H9 (cell line): ENCODE measurements at regions not wholly inside any gene's neighbourhood (a gene's known extent, or its start where the extent isn't known, plus 50 kb on each side); places are given as distances from the start of the nearest gene placed in this dataset.

ENCODE experiments used
- DNase-seq: peaks from one replicate; pipeline ENCODE4 v3.0.0-alpha.2; 2017
- H2AFZ ChIP-seq: one replicate; pipeline ENCODE4 v1.6.1; 2013; ENCODE audit warnings: mild to moderate bottlenecking, low read length, control low read depth, moderate library complexity
- H2AK5ac ChIP-seq: 2 replicates; pipeline ENCODE4 v1.6.1; 2013; ENCODE audit warnings: low read length, control low read depth, mixed read lengths; ENCODE audit not compliant: insufficient read length
- H2BK120ac ChIP-seq: one replicate; pipeline ENCODE4 v1.6.1; 2013; ENCODE audit warnings: low read depth, mild to moderate bottlenecking, low read length, control low read depth, inconsistent platforms; ENCODE audit not compliant: poor library complexity, severe bottlenecking
- H2BK12ac ChIP-seq: 2 replicates; pipeline ENCODE4 v1.6.1; 2013; ENCODE audit warnings: low read length, control low read depth, mixed read lengths, low read depth; ENCODE audit not compliant: insufficient read length
- H2BK15ac ChIP-seq: 2 replicates; pipeline ENCODE4 v1.6.1; 2013; ENCODE audit warnings: low read depth, low read length, control low read depth
- H2BK20ac ChIP-seq: one replicate; pipeline ENCODE4 v1.6.1; 2013; ENCODE audit warnings: low read depth, mild to moderate bottlenecking, low read length, control low read depth, inconsistent platforms; ENCODE audit not compliant: poor library complexity, severe bottlenecking
- H2BK5ac ChIP-seq: 2 replicates; pipeline ENCODE4 v1.6.1; 2013; ENCODE audit warnings: low read length, control low read depth, mixed read lengths; ENCODE audit not compliant: insufficient read length
- H3K14ac ChIP-seq: 2 replicates; pipeline ENCODE4 v1.6.1; 2013; ENCODE audit warnings: low read length, control low read depth; ENCODE audit not compliant: insufficient read depth
- H3K18ac ChIP-seq: 2 replicates; pipeline ENCODE4 v1.6.1; 2013; ENCODE audit warnings: low read depth, mild to moderate bottlenecking, mixed read lengths, low read length, control low read depth; ENCODE audit not compliant: insufficient read length
- H3K23ac ChIP-seq: 2 replicates; pipeline ENCODE4 v1.6.1; 2013; ENCODE audit warnings: low read length, control low read depth, mixed read lengths, low read depth; ENCODE audit not compliant: insufficient read length
- H3K23me2 ChIP-seq: 2 replicates; pipeline ENCODE4 v1.6.1; 2013; ENCODE audit warnings: low read depth, mild to moderate bottlenecking, mixed read lengths, low read length, control low read depth; ENCODE audit not compliant: insufficient read length, poor library complexity, severe bottlenecking
- H3K27ac ChIP-seq: 2 replicates; pipeline ENCODE4 v1.5.1; 2013; ENCODE audit warnings: low read length, control low read depth, mixed read lengths, low read depth; ENCODE audit not compliant: insufficient read length
- H3K27me3 ChIP-seq: 2 replicates; pipeline ENCODE4 v1.6.1; 2013; ENCODE audit warnings: low read length, control low read depth, inconsistent platforms; ENCODE audit not compliant: insufficient read depth
- H3K4ac ChIP-seq: 2 replicates; pipeline ENCODE4 v1.6.1; 2013; ENCODE audit warnings: low read depth, mild to moderate bottlenecking, control low read depth, inconsistent platforms, low read length, moderate library complexity
- H3K4me1 ChIP-seq: 2 replicates; pipeline ENCODE4 v1.6.1; 2013; ENCODE audit warnings: low read length, control low read depth, inconsistent platforms; ENCODE audit not compliant: insufficient read depth
- H3K4me2 ChIP-seq: 2 replicates; pipeline ENCODE4 v1.6.1; 2013; ENCODE audit warnings: low read length, control low read depth, mixed read lengths; ENCODE audit not compliant: insufficient read length, insufficient read depth
- H3K56ac ChIP-seq: 2 replicates; pipeline ENCODE4 v1.6.1; 2013; ENCODE audit warnings: low read depth, mild to moderate bottlenecking, mixed read lengths, low read length, control low read depth; ENCODE audit not compliant: insufficient read length
- H3K79me1 ChIP-seq: 2 replicates; pipeline ENCODE4 v1.6.1; 2013; ENCODE audit warnings: low read depth, mild to moderate bottlenecking, moderate library complexity, low read length, control low read depth, inconsistent platforms; ENCODE audit not compliant: insufficient read depth, poor library complexity, severe bottlenecking
- H3K79me2 ChIP-seq: 2 replicates; pipeline ENCODE4 v1.6.1; 2013; ENCODE audit warnings: low read length, control low read depth, inconsistent platforms; ENCODE audit not compliant: insufficient read depth
- H3K9ac ChIP-seq: 2 replicates; pipeline ENCODE4 v1.6.1; 2013; ENCODE audit warnings: low read length, control low read depth, mixed read lengths; ENCODE audit not compliant: insufficient read length; ENCODE audit errors: extremely low read depth
- H3K9me3 ChIP-seq: one replicate; pipeline ENCODE4 v1.6.1; 2013; ENCODE audit warnings: low read depth, low read length, inconsistent platforms; ENCODE audit not compliant: control insufficient read depth
- H3T11ph ChIP-seq: one replicate; pipeline ENCODE4 v1.6.1; 2013; ENCODE audit warnings: mild to moderate bottlenecking, low read length, control low read depth, inconsistent platforms
- H4K20me1 ChIP-seq: one replicate; pipeline ENCODE4 v1.6.1; 2013; ENCODE audit not compliant: control insufficient read depth, insufficient read length, insufficient read depth
- H4K5ac ChIP-seq: 2 replicates; pipeline ENCODE4 v1.6.1; 2013; ENCODE audit warnings: low read depth, mild to moderate bottlenecking, mixed read lengths, low read length, control low read depth; ENCODE audit not compliant: insufficient read length
- H4K8ac ChIP-seq: replicated peaks from 2 replicates; pipeline ENCODE4 v1.6.1; 2013; ENCODE audit warnings: low read length, control low read depth, mixed read lengths, low read depth; ENCODE audit not compliant: insufficient read length
- H4K91ac ChIP-seq: 2 replicates; pipeline ENCODE4 v1.6.1; 2013; ENCODE audit warnings: low read depth, mild to moderate bottlenecking, moderate library complexity, mixed read lengths, low read length, control low read depth; ENCODE audit not compliant: insufficient read length
- H3K27ac Mint-ChIP-seq, 3 experiments: 2 replicates in 2 of 3; 3 replicates in 1 of 3; pipeline ENCODE4 v1.8.0; 2020 to 2021; ENCODE audit warnings: mixed read lengths in 3 of 3, mild to moderate bottlenecking in 1 of 3, moderate library complexity in 1 of 3
- H3K27me3 Mint-ChIP-seq: 2 replicates; pipeline ENCODE4 v1.8.0; 2021; ENCODE audit warnings: low read depth, mild to moderate bottlenecking, moderate library complexity, mixed read lengths
- H3K36me3 Mint-ChIP-seq, 3 experiments: 2 replicates in 2 of 3; 3 replicates in 1 of 3; pipeline ENCODE4 v1.8.0; 2020 to 2021; ENCODE audit warnings: low read depth in 3 of 3, mixed read lengths in 3 of 3; ENCODE audit not compliant: insufficient read depth in 1 of 3
- H3K4me1 Mint-ChIP-seq, 2 experiments: 2 replicates each; pipeline ENCODE4 v1.8.0; 2020; ENCODE audit warnings: mixed read lengths in 2 of 2
- H3K4me3 Mint-ChIP-seq, 2 experiments: 2 replicates in 1 of 2; 3 replicates in 1 of 2; pipeline ENCODE4 v1.8.0; 2020 to 2021; ENCODE audit warnings: mild to moderate bottlenecking in 2 of 2, mixed read lengths in 2 of 2, moderate library complexity in 1 of 2
- H3K9me3 Mint-ChIP-seq, 2 experiments: 2 replicates in 1 of 2; 3 replicates in 1 of 2; pipeline ENCODE4 v1.8.0; 2020; ENCODE audit warnings: mild to moderate bottlenecking in 2 of 2, mixed read lengths in 2 of 2, moderate library complexity in 1 of 2
- WGBS: extraction: QIAGEN DNeasy Blood & Tissue Kit; methylation state at CpG from one replicate; pipeline ENCODE4 v1.1.7; 2013; ENCODE audit warnings: missing lambda C conversion rate, low lambda C conversion rate, mixed read lengths; ENCODE audit not compliant: insufficient read length; ENCODE audit errors: extremely low coverage; 5-methylcytosine and 5-hydroxymethylcytosine counted together
- TF ChIP-seq, protein P1 (sequence below): fragments of 200-600 bp; sonication (generic); conservative IDR thresholded peaks from 3 replicates; pipeline ENCODE4 v1.8.0; 2021; ENCODE audit warnings: antibody characterized with exemption, mild to moderate bottlenecking

- Histone ChIP-seq H4K20me1 (no peaks in the 10 kb centered on the region), H3T11ph (no peak overlapping the region), H4K91ac (no peak overlapping the region), H3K4me1 (no peaks in the 10 kb centered on the region), H3K79me2 (no peaks in the 10 kb centered on the region), H3K4me2 (no peak overlapping the region), H3K9ac (no peak overlapping the region), H3K4ac (no peak overlapping the region), H2AK5ac (no peak overlapping the region), H3K18ac (no peak overlapping the region), H4K8ac (no peak overlapping the region), H3K79me1 (no peaks in the 10 kb centered on the region), H3K27ac (no peak overlapping the region), H2BK120ac (no peak overlapping the region), H2BK5ac (no peak overlapping the region), H2BK15ac (no peak overlapping the region), H3K9me3 (no peaks in the 10 kb centered on the region), H3K27me3 (no peaks in the 10 kb centered on the region), H3K14ac (no peak overlapping the region), H4K5ac (no peak overlapping the region), H3K23ac (no peak overlapping the region), H2BK20ac (no peak overlapping the region), H2BK12ac (no peak overlapping the region), H3K23me2 (no peaks in the 10 kb centered on the region), H2AFZ (no peak overlapping the region), H3K56ac (no peak overlapping the region)
- Mint-ChIP-seq H3K9me3 (peaks cover 18 to 20% of the 10 kb centered on the region in 2 experiments), H3K4me3 (no peak overlapping the region), H3K27ac (no peak overlapping the region), H3K27me3 (no peaks in the 10 kb centered on the region; the same call in 1 of the 2 replicates), H3K4me1 (no peaks in the 10 kb centered on the region; a peak in 1 of 4 replicates), H3K36me3 (peaks cover 0 to 13% (median 5%) of the 10 kb centered on the region in 3 experiments; a peak in 4 of 7 replicates)
- WGBS, result no CpG with 5 or more reads among the region's 3 CpGs
- TF ChIP-seq, protein P1, sequence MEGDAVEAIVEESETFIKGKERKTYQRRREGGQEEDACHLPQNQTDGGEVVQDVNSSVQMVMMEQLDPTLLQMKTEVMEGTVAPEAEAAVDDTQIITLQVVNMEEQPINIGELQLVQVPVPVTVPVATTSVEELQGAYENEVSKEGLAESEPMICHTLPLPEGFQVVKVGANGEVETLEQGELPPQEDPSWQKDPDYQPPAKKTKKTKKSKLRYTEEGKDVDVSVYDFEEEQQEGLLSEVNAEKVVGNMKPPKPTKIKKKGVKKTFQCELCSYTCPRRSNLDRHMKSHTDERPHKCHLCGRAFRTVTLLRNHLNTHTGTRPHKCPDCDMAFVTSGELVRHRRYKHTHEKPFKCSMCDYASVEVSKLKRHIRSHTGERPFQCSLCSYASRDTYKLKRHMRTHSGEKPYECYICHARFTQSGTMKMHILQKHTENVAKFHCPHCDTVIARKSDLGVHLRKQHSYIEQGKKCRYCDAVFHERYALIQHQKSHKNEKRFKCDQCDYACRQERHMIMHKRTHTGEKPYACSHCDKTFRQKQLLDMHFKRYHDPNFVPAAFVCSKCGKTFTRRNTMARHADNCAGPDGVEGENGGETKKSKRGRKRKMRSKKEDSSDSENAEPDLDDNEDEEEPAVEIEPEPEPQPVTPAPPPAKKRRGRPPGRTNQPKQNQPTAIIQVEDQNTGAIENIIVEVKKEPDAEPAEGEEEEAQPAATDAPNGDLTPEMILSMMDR, result no peak
- no peak for DNase-seq
Measured at GRCh38 chr5:159705948-159706347, 210.3 kb upstream of the ADRA1B start.
